SK-N-MC (cell line): ENCODE measurements at regions not wholly inside any gene's neighbourhood (a gene's known extent, or its start where the extent isn't known, plus 50 kb on each side); places are given as distances from the start of the nearest gene placed in this dataset.

ENCODE experiments used
- FOXP2 ChIP-seq: optimal IDR thresholded peaks from 2 replicates; pipeline ENCODE3; 2011; ENCODE audit warnings: mild to moderate bottlenecking, moderate library complexity; ENCODE audit not compliant: insufficient read depth; ENCODE audit errors: extremely low read length, control extremely low read depth
- POLR2AphosphoS5 ChIP-seq: IDR thresholded peaks from 2 replicates; pipeline ENCODE4 v1.6.1; 2012; ENCODE audit warnings: mild to moderate bottlenecking, low read depth, low read length, borderline replicate concordance

DNA sequence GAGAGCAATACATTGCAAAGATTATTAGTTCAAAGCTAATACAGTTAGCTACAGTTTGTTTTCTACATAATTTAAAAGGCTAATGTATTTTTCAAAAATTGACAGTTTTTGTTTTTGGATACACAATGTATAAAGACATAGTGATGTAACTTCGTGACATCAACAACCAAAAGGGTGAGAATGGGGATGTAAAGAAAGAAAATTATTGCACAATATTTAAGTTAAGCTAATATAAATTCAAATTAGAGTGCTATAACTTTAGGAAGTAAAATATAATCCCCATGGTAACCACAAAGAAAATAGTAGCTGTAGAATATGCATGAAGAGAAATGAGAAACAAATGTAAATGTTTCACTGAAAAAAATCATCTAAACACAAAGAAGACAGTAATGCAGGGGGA, 334.4 kb upstream of the DEPDC1 start:
- no peak for TF ChIP-seq POLR2AphosphoS5
- TF ChIP-seq FOXP2: no peak
